B cell (primary cell): ENCODE measurements at regions not wholly inside any gene's neighbourhood (a gene's known extent, or its start where the extent isn't known, plus 50 kb on each side); places are given as distances from the start of the nearest gene placed in this dataset.
"Not testable (repeated sequence)": the region's sequence is repeated elsewhere in the genome, so short reads cannot be mapped to it uniquely, and the experiment has no call there.

Source experiments
- ATAC-seq: fragments of 200-7000 bp; cut with Tn5 transposase; one replicate; pipeline ENCODE4 v1.10.0; 2021; ENCODE audit warnings: low read depth, mild to moderate bottlenecking, moderate number of reproducible peaks, moderate library complexity
- CTCF ChIA-PET: fragments of 350-600 bp; sonication (Branson Sonifier 250); formaldehyde crosslinking; loops from one replicate; lab custom pipeline; 2021; ENCODE audit warnings: antibody characterized with exemption, inconsistent platforms; lab: Charles Lee
- POLR2A ChIA-PET: fragments of 350-600 bp; sonication (Branson Sonifier 250); formaldehyde crosslinking; loops from one replicate; lab custom pipeline; 2021; ENCODE audit warnings: antibody characterized with exemption; lab: Charles Lee
- DNase-seq: peaks from one replicate; pipeline ENCODE4 v3.0.0; 2013
- H2AFZ ChIP-seq: 2 replicates; pipeline ENCODE4 v1.6.1; 2012; ENCODE audit warnings: mild to moderate bottlenecking, low read depth, low read length; ENCODE audit not compliant: insufficient read depth, poor library complexity, severe bottlenecking
- H3K27ac ChIP-seq, 2 donors: 1 replicate in 1 of 2; 2 replicates in 1 of 2; pipeline ENCODE4 v1.5.1; 2012 to 2013; ENCODE audit warnings: low read length in 2 of 2, mild to moderate bottlenecking in 2 of 2, moderate library complexity in 1 of 2
- H3K27me3 ChIP-seq, 4 experiments: fragments of 200-600 bp in 1 of 4; sonication (generic) in 1 of 4; replicated peaks in 1 of 4; 1 replicate in 2 of 4; 2 replicates in 2 of 4; pipeline versions ENCODE4 v1.6.1 to v1.7.0; 2013 to 2016; ENCODE audit warnings: low read length in 3 of 4, mild to moderate bottlenecking in 2 of 4, mixed read lengths in 1 of 4, moderate library complexity in 1 of 4; ENCODE audit not compliant: insufficient read depth in 4 of 4, control insufficient read depth in 3 of 4; ENCODE audit errors: control extremely low read depth in 1 of 4
- H3K36me3 ChIP-seq, 2 experiments: replicated peaks in 1 of 2; 1 replicate in 1 of 2; 2 replicates in 1 of 2; pipeline versions ENCODE4 v1.6.1 to v1.7.1; 2013; ENCODE audit warnings: low read length in 1 of 2; ENCODE audit not compliant: insufficient read depth in 2 of 2, control insufficient read depth in 1 of 2; ENCODE audit errors: control extremely low read depth in 1 of 2, extremely low read depth in 1 of 2
- H3K4me1 ChIP-seq, 2 donors: fragments of 200-600 bp in 1 of 2; sonication (generic) in 1 of 2; 1 replicate in 1 of 2; 2 replicates in 1 of 2; pipeline versions ENCODE4 v1.5.1 to v1.6.1; 2013 to 2017; ENCODE audit warnings: low read length in 2 of 2; ENCODE audit not compliant: control insufficient read depth in 2 of 2, insufficient read depth in 2 of 2
- H3K4me2 ChIP-seq: replicated peaks from 2 replicates; pipeline ENCODE3; 2012; ENCODE audit warnings: mild to moderate bottlenecking, low read depth, low read length; ENCODE audit not compliant: poor library complexity, severe bottlenecking
- H3K4me3 ChIP-seq, 5 experiments: fragments of 200-600 bp in 1 of 5; sonication (generic) in 1 of 5; 1 replicate in 3 of 5; 2 replicates in 2 of 5; pipeline versions ENCODE4 v1.5.1 to v1.7.0; 2011 to 2016; ENCODE audit warnings: low read length in 4 of 5, mild to moderate bottlenecking in 4 of 5, low read depth in 2 of 5, control low read depth in 1 of 5, moderate library complexity in 1 of 5; ENCODE audit not compliant: insufficient read depth in 1 of 5; ENCODE audit errors: control extremely low read depth in 1 of 5, extremely low read depth in 1 of 5
- H3K79me2 ChIP-seq: fragments of 200-600 bp; sonication (generic); one replicate; pipeline ENCODE4 v1.6.0; 2016; ENCODE audit warnings: low read length; ENCODE audit not compliant: control insufficient read depth, insufficient read depth
- H3K9ac ChIP-seq: fragments of 200-600 bp; sonication (generic); 2 replicates; pipeline ENCODE4 v1.6.1; 2017; ENCODE audit warnings: mild to moderate bottlenecking, low read length, moderate library complexity
- H3K9me3 ChIP-seq, 3 donors: one replicate each; pipeline versions ENCODE4 v1.6.1 to v1.7.1; 2013; ENCODE audit warnings: low read length in 2 of 3; ENCODE audit not compliant: control insufficient read depth in 2 of 3, insufficient read depth in 1 of 3; ENCODE audit errors: control extremely low read depth in 1 of 3
- H4K20me1 ChIP-seq: 2 replicates; pipeline ENCODE4 v1.6.0; 2012; ENCODE audit warnings: mild to moderate bottlenecking, low read length; ENCODE audit not compliant: insufficient read depth, control insufficient read depth, poor library complexity, severe bottlenecking
- H3K27ac Mint-ChIP-seq: one replicate; pipeline ENCODE4 v1.8.0; 2021; ENCODE audit warnings: mixed read lengths
- H3K27me3 Mint-ChIP-seq: one replicate; pipeline ENCODE4 v1.8.0; 2021; ENCODE audit warnings: mixed read lengths
- H3K4me1 Mint-ChIP-seq: one replicate; pipeline ENCODE4 v1.8.0; 2021; ENCODE audit warnings: mixed read lengths
- H3K4me3 Mint-ChIP-seq: one replicate; pipeline ENCODE4 v1.8.0; 2021; ENCODE audit warnings: mixed read lengths
- H3K9me3 Mint-ChIP-seq: one replicate; pipeline ENCODE4 v1.8.0; 2022; ENCODE audit warnings: mixed read lengths; ENCODE audit not compliant: insufficient read depth
- CTCF ChIP-seq: fragments of 200-600 bp; IDR thresholded peaks from one replicate; pipeline ENCODE4 v1.8.0; 2022; ENCODE audit warnings: antibody characterized with exemption, mild to moderate bottlenecking
- EZH2 ChIP-seq: IDR thresholded peaks from 2 replicates; pipeline ENCODE4 v1.6.1; 2012; ENCODE audit warnings: borderline replicate concordance, low read depth, mild to moderate bottlenecking, moderate library complexity, low read length; ENCODE audit not compliant: insufficient read depth, poor library complexity, severe bottlenecking
- WGBS: methylation state at CpG from one replicate; pipeline ENCODE4 v1.1.5; 2013; ENCODE audit warnings: missing lambda C conversion rate; ENCODE audit not compliant: insufficient coverage; 5-methylcytosine and 5-hydroxymethylcytosine counted together
- intact Hi-C: fragments of 100-400 bp; cut with micrococcal nuclease; formaldehyde crosslinking; loops from one replicate; pipeline ENCODE4 v1.10.0; 2022

- POLR2A ChIA-PET: no interaction called here
Measured at GRCh38 chr20:29750268-29750899, 1507.1 kb upstream of the DEFB115 start.

GRCh38 chr20:29752644-29753425 lies 1504.6 kb upstream of the DEFB115 start:
- H2AFZ ChIP-seq, H3K79me2 ChIP-seq, DNase-seq, H3K27me3 Mint-ChIP-seq, H3K4me2 ChIP-seq, intact Hi-C loops, H3K9ac ChIP-seq, H4K20me1 ChIP-seq, H3K27ac Mint-ChIP-seq, H3K4me3 ChIP-seq, H3K27ac ChIP-seq, ATAC-seq, H3K4me1 ChIP-seq, CTCF ChIA-PET, H3K9me3 Mint-ChIP-seq, H3K36me3 ChIP-seq, H3K4me1 Mint-ChIP-seq, H3K27me3 ChIP-seq, POLR2A ChIA-PET: not testable (repeated sequence)
- 55% methylated on average over 9 of the region's 24 CpGs for WGBS
- peaks cover 0 to 31% (median 0%) of the 10 kb centered on the region in 3 donors for H3K9me3 ChIP-seq
- H3K4me3 Mint-ChIP-seq: peak overlapping the region; percentile 29

More at GRCh38 chr20:29750268-29750899, 1507.1 kb upstream of the DEFB115 start:
- Histone ChIP-seq H3K4me2 (no peak overlapping the region), H3K9me3 (peaks cover 0 to 28% (median 0%) of the 10 kb centered on the region in 3 donors), H2AFZ (no peak overlapping the region), H3K9ac (no peak overlapping the region), H3K4me1 (no peaks in the 10 kb centered on the region), H3K27ac (no peak overlapping the region), H3K4me3 (no peak overlapping the region), H3K36me3 (no peaks in the 10 kb centered on the region), H4K20me1 (no peaks in the 10 kb centered on the region), H3K27me3 (no peaks in the 10 kb centered on the region), H3K79me2 (no peaks in the 10 kb centered on the region)
- 96% methylated on average over 23 of the region's 33 CpGs for WGBS
- Mint-ChIP-seq H3K27me3 (no peaks in the 10 kb centered on the region), H3K4me3 (no peak overlapping the region), H3K27ac (no peak overlapping the region), H3K9me3 (peaks cover 5% of the 10 kb centered on the region), H3K4me1 (no peaks in the 10 kb centered on the region)
- CTCF ChIA-PET: no interaction called here
- no peak for TF ChIP-seq CTCF
- TF ChIP-seq EZH2: no peak
- ATAC-seq (no peak), DNase-seq (no peak)
- intact Hi-C loops: no loop called here

- H3K9me3 Mint-ChIP-seq, H3K4me1 Mint-ChIP-seq, intact Hi-C loops, H3K9ac ChIP-seq, H3K27ac ChIP-seq, H3K79me2 ChIP-seq, DNase-seq, H4K20me1 ChIP-seq, H3K4me3 ChIP-seq, H3K36me3 ChIP-seq, CTCF ChIA-PET, H3K27me3 Mint-ChIP-seq, H3K4me3 Mint-ChIP-seq, H2AFZ ChIP-seq, H3K4me2 ChIP-seq, H3K27me3 ChIP-seq, ATAC-seq, H3K27ac Mint-ChIP-seq, H3K4me1 ChIP-seq, POLR2A ChIA-PET: not testable (repeated sequence)
- WGBS: 60% methylated on average over 10 of the region's 15 CpGs
- H3K9me3 ChIP-seq: peaks cover 0 to 31% (median 0%) of the 10 kb centered on the region in 3 donors
Measured at GRCh38 chr20:29753426-29753746, 1504.1 kb upstream of the DEFB115 start.
